NT2/D1 (cell line): ENCODE measurements at regions not wholly inside any gene's neighbourhood (a gene's known extent, or its start where the extent isn't known, plus 50 kb on each side); places are given as distances from the start of the nearest gene placed in this dataset.
"Not testable (repeated sequence)": the region's sequence is repeated elsewhere in the genome, so short reads cannot be mapped to it uniquely, and the experiment has no call there.

ENCODE experiments used
- DNase-seq: peaks from one replicate; pipeline ENCODE4 v3.0.0-alpha.2; 2011; ENCODE audit warnings: low read depth, low spot score
- H3K27me3 ChIP-seq: 2 replicates; pipeline ENCODE4 v1.6.0; 2011; ENCODE audit warnings: mild to moderate bottlenecking; ENCODE audit not compliant: insufficient read length, insufficient read depth
- H3K36me3 ChIP-seq: 2 replicates; pipeline ENCODE4 v1.6.1; 2011; ENCODE audit warnings: mild to moderate bottlenecking, low read length, mixed read lengths; ENCODE audit not compliant: insufficient read depth, insufficient read length
- H3K4me1 ChIP-seq: 2 replicates; pipeline ENCODE4 v1.5.1; 2011; ENCODE audit not compliant: insufficient read depth, insufficient read length
- H3K4me3 ChIP-seq: 2 replicates; pipeline ENCODE4 v1.5.1; 2011; ENCODE audit warnings: low read depth; ENCODE audit not compliant: insufficient read length
- H3K9ac ChIP-seq: 2 replicates; pipeline ENCODE4 v1.6.0; 2011; ENCODE audit warnings: low read depth; ENCODE audit not compliant: insufficient read length
- H3K9me3 ChIP-seq: 2 replicates; pipeline ENCODE4 v1.5.1; 2011; ENCODE audit warnings: mild to moderate bottlenecking, low read length; ENCODE audit not compliant: insufficient read depth
- SUZ12 ChIP-seq: IDR thresholded peaks from 2 replicates; pipeline ENCODE4 v1.6.1; 2011; ENCODE audit not compliant: insufficient read length, insufficient read depth; ENCODE audit errors: extremely low read depth
- YY1 ChIP-seq: IDR thresholded peaks from 2 replicates; pipeline ENCODE4 v1.6.1; 2011; ENCODE audit not compliant: insufficient read length, insufficient read depth
- ZNF274 ChIP-seq: IDR thresholded peaks from 2 replicates; pipeline ENCODE4 v1.6.1; 2011; ENCODE audit warnings: mild to moderate bottlenecking, low read depth, low read length

DNA sequence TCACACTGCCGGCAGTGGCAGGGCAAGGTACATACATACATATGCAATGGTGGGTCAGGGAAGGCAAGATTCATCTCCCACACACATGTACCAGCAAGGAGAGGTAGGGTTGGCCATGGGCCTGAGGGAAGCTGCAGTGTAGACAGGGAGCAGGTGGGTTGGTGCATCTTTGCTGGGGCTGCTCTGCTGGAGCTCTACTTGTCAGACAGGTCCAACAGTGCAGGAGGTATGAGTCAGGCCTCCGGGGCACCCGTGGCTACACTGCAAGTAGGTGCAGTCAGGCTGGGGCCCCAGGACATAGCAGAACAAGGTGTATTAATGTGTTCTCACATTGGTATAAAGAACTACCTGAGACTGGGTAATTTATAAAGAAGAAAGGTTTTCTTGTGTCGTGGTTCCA lies 281.1 kb upstream of the COL3A1 start:
- Histone ChIP-seq H3K9ac (no peak overlapping the region), H3K36me3 (no peaks in the 10 kb centered on the region), H3K4me3 (no peak overlapping the region), H3K4me1 (no peaks in the 10 kb centered on the region), H3K27me3 (no peaks in the 10 kb centered on the region), H3K9me3 (no peaks in the 10 kb centered on the region)
- no peak for DNase-seq
- TF ChIP-seq ZNF274 (no peak), SUZ12 (no peak), YY1 (no peak)

DNA sequence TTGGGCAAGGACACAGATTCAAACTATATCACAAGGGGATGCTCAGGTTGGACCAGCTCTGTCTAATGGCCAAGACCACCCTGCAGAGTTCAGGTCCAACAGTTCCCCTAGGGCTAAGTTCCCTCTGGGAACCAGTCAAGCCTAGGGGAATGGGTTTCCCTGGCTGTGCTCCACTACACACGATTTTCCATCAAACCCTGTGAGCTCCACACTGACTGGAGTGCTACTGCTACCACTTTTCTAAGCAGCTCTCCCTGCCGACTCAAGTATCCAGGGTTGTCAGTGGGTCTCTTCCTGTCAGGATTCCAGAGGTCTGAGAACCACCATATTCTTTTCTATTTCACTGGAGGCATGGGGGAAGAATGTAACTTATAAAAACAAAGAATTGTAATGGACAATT lies 280.4 kb upstream of the COL3A1 start:
- no peak for DNase-seq
- Histone ChIP-seq H3K36me3 (no peaks in the 10 kb centered on the region), H3K9me3 (no peaks in the 10 kb centered on the region), H3K4me3 (no peak overlapping the region), H3K27me3 (no peaks in the 10 kb centered on the region), H3K4me1 (no peaks in the 10 kb centered on the region), H3K9ac (no peak overlapping the region)
- TF ChIP-seq YY1 (no peak), SUZ12 (no peak), ZNF274 (no peak)

DNA sequence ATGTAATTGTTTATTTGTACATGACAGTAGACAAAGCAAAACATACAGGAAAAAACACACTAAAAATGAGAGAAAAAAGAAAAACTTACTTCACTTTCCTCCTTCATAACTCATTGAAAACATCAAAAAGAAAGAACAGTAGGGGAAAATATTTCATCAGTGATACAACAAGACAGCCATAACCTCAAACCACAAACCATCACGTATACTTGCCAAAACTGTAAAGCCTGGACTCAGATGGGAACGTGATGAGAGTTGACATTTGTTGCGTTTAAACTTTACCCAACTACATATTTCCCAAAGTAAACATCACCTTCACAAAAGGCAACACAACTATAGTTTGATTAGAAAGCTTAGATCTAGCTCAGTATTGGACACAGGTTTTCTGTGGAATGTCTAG lies 278.2 kb upstream of the COL3A1 start:
- no peak for TF ChIP-seq ZNF274
- no peak for TF ChIP-seq SUZ12
- no peak for TF ChIP-seq YY1
- no peak for DNase-seq
- H3K9me3 ChIP-seq, result no peaks in the 10 kb centered on the region
- no peaks in the 10 kb centered on the region for H3K27me3 ChIP-seq
- H3K36me3 ChIP-seq, result no peaks in the 10 kb centered on the region
- no peaks in the 10 kb centered on the region for H3K4me1 ChIP-seq
- no peak overlapping the region for H3K4me3 ChIP-seq
- no peak overlapping the region for H3K9ac ChIP-seq

DNA sequence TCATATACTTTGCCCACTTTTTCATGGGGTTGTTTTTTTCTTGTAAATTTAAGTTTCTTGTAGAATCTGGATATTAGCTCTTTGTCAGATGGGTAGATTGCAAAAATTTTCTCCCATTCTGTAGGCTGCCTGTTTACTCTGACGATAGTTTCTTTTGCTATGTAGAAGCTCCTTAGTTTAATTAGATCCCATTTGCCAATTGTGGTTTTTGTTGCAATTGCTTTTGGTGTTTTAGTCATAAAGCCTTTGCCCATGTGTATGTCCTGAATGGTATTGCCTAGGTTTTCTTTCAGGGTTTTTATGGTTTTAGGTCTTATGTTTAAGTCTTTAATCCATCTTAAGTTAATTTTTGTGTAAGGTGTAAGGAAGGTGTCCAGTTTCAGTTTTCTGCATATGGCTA lies 276.0 kb upstream of the COL3A1 start:
- not testable (repeated sequence) for H3K4me1 ChIP-seq, H3K9ac ChIP-seq, H3K27me3 ChIP-seq, H3K9me3 ChIP-seq, H3K4me3 ChIP-seq, H3K36me3 ChIP-seq, DNase-seq

DNA sequence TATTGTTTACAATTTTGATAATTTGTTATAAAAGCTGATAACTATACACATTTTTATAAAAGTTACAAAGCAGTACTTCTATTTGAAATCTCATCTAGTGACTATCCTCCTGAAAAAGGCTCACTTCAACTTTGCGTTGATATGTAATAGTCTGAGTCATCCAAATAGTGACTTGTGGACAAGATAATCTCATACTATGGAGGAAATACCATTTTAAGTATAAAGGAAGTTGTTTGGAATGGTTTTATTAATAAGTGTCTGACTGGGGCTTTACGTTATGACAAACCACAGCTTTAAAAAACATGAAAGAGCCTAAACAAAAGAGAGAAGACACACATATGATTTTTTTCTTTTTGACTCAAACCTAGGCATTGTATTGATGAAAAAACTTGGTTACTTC lies 272.3 kb upstream of the COL3A1 start:
- H3K36me3 ChIP-seq, result no peaks in the 10 kb centered on the region
- TF ChIP-seq SUZ12 (no peak), YY1 (no peak), ZNF274 (no peak)
- no peak overlapping the region for H3K4me3 ChIP-seq
- no peak for DNase-seq
- H3K9ac ChIP-seq, result no peak overlapping the region
- no peaks in the 10 kb centered on the region for H3K4me1 ChIP-seq
- H3K9me3 ChIP-seq, result no peaks in the 10 kb centered on the region
- H3K27me3 ChIP-seq, result no peaks in the 10 kb centered on the region

DNA sequence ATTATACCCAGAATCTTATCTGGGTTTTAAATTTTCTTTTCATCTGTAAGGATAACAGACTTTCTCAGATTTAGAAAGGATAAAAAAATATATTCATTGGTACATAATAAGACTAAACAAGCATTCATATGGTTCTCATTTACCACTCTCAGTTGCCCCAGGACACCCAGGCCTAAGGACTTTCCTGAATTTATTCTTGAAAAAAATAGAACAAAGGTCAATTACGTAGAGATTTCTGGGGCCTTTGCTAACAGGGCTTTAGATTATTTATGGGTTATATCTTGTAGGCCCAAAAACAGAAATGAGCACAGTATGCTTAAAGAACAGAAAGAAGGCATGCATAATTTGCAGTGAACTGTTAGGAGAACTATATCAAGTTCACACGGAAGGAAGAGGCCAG lies 269.0 kb upstream of the COL3A1 start:
- Histone ChIP-seq H3K4me3 (no peak overlapping the region), H3K4me1 (no peaks in the 10 kb centered on the region), H3K9ac (no peak overlapping the region), H3K27me3 (no peaks in the 10 kb centered on the region), H3K9me3 (no peaks in the 10 kb centered on the region), H3K36me3 (no peaks in the 10 kb centered on the region)
- DNase-seq, result no peak
- TF ChIP-seq SUZ12, result no peak
- TF ChIP-seq ZNF274, result no peak
- TF ChIP-seq YY1, result no peak

DNA sequence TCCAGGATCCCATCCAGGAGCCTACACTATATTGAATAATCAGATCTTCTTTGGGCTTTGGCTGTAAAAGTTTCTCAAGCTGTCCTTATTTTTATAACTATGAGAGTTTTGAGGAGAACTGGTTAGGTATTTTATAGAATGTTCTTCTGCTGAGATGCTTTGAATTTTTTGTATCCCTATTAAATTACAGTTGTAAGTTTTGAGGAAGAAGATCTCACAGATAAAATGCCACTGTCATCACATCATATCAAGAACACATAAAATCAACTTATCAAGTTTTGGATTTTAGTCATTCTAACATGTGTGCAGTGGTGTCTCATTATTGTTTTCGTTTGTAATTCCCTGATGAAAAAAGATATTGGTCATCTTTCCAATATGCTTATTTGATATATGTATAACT lies 260.2 kb upstream of the COL3A1 start:
- H3K4me3 ChIP-seq, result no peak overlapping the region
- no peak overlapping the region for H3K9ac ChIP-seq
- no peaks in the 10 kb centered on the region for H3K27me3 ChIP-seq
- H3K36me3 ChIP-seq, result no peaks in the 10 kb centered on the region
- no peak for DNase-seq
- no peak for TF ChIP-seq ZNF274
- TF ChIP-seq SUZ12, result no peak
- no peak for TF ChIP-seq YY1
- no peaks in the 10 kb centered on the region for H3K9me3 ChIP-seq
- no peaks in the 10 kb centered on the region for H3K4me1 ChIP-seq

DNA sequence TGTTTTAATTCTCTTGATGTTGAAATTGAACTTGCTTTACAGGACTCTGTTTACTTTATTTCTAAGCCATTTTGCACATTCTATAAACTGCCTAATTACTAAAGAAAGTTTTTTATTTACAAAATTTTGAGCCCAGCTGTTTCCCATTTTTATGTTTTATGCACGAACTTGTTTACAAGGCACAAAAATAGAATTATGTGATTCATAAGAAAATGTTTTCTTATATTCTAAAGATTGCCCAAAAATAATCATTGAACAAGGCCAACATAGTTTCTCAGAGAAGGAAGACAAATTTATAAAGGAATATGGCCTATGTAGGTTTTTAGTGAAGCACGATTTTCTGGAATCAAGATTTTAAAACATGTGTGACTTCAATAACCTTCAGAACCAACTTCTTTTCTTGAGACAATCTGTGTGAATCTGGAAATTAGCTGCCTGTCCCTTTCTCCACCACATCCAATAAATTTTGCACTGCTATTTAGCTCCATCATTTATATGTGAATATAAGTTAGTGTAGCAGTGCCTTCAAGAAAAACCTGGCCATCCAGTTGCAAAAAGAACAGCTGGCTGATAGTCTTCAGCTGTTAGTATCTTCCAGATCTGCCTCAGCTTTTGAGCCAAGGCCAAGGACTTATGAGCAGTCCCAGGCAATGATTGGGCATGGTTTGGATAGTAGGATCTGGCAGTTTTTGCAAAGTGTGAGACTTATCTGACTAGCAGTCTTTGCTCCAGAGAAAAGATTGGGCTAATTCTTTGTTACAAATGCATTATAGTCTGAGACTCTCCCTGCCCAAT lies 253.2 kb upstream of the COL3A1 start:
- TF ChIP-seq YY1 (no peak), SUZ12 (no peak), ZNF274 (no peak)
- Histone ChIP-seq H3K4me3 (no peak overlapping the region), H3K9ac (no peak overlapping the region), H3K9me3 (no peaks in the 10 kb centered on the region), H3K36me3 (no peaks in the 10 kb centered on the region), H3K4me1 (no peaks in the 10 kb centered on the region), H3K27me3 (no peaks in the 10 kb centered on the region)
- no peak for DNase-seq
